H1 (cell line): ENCODE measurements at regions not wholly inside any gene's neighbourhood (a gene's known extent, or its start where the extent isn't known, plus 50 kb on each side); places are given as distances from the start of the nearest gene placed in this dataset.

Experiments used
- SP4 ChIP-seq: IDR thresholded peaks from 2 replicates; pipeline ENCODE4 v1.6.1; 2012; ENCODE audit warnings: low read length, inconsistent platforms
- ZNF274 ChIP-seq: IDR thresholded peaks from 2 replicates; pipeline ENCODE4 v1.7.0; 2012; ENCODE audit warnings: low read length, borderline replicate concordance; ENCODE audit errors: extremely low read depth
- TF ChIP-seq, protein P1 (sequence below): IDR thresholded peaks from 2 replicates; pipeline ENCODE4 v1.6.1; 2012; ENCODE audit warnings: low read length, inconsistent platforms

GRCh38 chr21:36636016-36636415 is 62.9 kb upstream of the SIM2 start (continued):
- TF ChIP-seq SP4 (no peak), ZNF274 (no peak)
- TF ChIP-seq, protein P1, sequence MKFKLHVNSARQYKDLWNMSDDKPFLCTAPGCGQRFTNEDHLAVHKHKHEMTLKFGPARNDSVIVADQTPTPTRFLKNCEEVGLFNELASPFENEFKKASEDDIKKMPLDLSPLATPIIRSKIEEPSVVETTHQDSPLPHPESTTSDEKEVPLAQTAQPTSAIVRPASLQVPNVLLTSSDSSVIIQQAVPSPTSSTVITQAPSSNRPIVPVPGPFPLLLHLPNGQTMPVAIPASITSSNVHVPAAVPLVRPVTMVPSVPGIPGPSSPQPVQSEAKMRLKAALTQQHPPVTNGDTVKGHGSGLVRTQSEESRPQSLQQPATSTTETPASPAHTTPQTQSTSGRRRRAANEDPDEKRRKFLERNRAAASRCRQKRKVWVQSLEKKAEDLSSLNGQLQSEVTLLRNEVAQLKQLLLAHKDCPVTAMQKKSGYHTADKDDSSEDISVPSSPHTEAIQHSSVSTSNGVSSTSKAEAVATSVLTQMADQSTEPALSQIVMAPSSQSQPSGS, result no peak
